ENCODE measurements at regions not wholly inside any gene's neighbourhood (a gene's known extent, or its start where the extent isn't known, plus 50 kb on each side); places are given as distances from the start of the nearest gene placed in this dataset.

DNA sequence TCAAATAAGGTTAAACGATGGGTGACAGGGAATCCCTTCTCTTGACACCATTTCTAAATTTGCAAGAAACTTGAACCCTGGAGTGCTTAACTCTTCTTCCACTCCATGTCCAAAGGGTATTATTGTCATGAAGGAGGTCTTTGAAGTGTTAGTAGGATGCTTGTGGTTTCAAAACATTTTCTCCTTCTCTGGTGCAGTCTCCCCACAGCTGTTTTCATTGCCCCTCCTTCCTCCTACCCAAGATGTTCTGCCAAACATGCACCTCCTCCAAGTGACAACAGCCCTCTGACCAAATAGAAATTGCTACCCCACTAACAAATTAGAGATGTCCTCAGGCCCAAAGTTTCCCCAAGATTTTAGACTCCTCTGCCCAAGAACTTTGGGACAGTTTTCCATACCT, 151.4 kb downstream of the POLR2M start:
- TF ChIP-seq, protein P1, sequence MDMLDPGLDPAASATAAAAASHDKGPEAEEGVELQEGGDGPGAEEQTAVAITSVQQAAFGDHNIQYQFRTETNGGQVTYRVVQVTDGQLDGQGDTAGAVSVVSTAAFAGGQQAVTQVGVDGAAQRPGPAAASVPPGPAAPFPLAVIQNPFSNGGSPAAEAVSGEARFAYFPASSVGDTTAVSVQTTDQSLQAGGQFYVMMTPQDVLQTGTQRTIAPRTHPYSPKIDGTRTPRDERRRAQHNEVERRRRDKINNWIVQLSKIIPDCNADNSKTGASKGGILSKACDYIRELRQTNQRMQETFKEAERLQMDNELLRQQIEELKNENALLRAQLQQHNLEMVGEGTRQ (CRISPR knock-in tag; IDR thresholded peaks at IDR 0.05), result no peak
- no peak for TF ChIP-seq ZNF232 (CRISPR knock-in tag; IDR thresholded peaks at IDR 0.05)
- no peak for TF ChIP-seq FOXP1 (CRISPR knock-in tag; IDR thresholded peaks at IDR 0.05; ENCODE audit: borderline replicate concordance)
- TF ChIP-seq, protein P2, sequence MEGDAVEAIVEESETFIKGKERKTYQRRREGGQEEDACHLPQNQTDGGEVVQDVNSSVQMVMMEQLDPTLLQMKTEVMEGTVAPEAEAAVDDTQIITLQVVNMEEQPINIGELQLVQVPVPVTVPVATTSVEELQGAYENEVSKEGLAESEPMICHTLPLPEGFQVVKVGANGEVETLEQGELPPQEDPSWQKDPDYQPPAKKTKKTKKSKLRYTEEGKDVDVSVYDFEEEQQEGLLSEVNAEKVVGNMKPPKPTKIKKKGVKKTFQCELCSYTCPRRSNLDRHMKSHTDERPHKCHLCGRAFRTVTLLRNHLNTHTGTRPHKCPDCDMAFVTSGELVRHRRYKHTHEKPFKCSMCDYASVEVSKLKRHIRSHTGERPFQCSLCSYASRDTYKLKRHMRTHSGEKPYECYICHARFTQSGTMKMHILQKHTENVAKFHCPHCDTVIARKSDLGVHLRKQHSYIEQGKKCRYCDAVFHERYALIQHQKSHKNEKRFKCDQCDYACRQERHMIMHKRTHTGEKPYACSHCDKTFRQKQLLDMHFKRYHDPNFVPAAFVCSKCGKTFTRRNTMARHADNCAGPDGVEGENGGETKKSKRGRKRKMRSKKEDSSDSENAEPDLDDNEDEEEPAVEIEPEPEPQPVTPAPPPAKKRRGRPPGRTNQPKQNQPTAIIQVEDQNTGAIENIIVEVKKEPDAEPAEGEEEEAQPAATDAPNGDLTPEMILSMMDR (IDR thresholded peaks at IDR 0.05), result no peak
- TF ChIP-seq ESRRA (CRISPR knock-in tag; IDR thresholded peaks at IDR 0.05; ENCODE audit: borderline replicate concordance), result no peak
- TF ChIP-seq, protein P3, sequence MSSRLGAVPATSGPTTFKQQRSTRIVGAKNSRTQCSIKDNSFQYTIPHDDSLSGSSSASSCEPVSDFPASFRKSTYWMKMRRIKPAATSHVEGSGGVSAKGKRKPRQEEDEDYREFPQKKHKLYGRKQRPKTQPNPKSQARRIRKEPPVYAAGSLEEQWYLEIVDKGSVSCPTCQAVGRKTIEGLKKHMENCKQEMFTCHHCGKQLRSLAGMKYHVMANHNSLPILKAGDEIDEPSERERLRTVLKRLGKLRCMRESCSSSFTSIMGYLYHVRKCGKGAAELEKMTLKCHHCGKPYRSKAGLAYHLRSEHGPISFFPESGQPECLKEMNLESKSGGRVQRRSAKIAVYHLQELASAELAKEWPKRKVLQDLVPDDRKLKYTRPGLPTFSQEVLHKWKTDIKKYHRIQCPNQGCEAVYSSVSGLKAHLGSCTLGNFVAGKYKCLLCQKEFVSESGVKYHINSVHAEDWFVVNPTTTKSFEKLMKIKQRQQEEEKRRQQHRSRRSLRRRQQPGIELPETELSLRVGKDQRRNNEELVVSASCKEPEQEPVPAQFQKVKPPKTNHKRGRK (CRISPR knock-in tag; IDR thresholded peaks at IDR 0.05; ENCODE audit: borderline replicate concordance), result no peak
- TF ChIP-seq, protein P4, sequence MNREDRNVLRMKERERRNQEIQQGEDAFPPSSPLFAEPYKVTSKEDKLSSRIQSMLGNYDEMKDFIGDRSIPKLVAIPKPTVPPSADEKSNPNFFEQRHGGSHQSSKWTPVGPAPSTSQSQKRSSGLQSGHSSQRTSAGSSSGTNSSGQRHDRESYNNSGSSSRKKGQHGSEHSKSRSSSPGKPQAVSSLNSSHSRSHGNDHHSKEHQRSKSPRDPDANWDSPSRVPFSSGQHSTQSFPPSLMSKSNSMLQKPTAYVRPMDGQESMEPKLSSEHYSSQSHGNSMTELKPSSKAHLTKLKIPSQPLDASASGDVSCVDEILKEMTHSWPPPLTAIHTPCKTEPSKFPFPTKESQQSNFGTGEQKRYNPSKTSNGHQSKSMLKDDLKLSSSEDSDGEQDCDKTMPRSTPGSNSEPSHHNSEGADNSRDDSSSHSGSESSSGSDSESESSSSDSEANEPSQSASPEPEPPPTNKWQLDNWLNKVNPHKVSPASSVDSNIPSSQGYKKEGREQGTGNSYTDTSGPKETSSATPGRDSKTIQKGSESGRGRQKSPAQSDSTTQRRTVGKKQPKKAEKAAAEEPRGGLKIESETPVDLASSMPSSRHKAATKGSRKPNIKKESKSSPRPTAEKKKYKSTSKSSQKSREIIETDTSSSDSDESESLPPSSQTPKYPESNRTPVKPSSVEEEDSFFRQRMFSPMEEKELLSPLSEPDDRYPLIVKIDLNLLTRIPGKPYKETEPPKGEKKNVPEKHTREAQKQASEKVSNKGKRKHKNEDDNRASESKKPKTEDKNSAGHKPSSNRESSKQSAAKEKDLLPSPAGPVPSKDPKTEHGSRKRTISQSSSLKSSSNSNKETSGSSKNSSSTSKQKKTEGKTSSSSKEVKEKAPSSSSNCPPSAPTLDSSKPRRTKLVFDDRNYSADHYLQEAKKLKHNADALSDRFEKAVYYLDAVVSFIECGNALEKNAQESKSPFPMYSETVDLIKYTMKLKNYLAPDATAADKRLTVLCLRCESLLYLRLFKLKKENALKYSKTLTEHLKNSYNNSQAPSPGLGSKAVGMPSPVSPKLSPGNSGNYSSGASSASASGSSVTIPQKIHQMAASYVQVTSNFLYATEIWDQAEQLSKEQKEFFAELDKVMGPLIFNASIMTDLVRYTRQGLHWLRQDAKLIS (CRISPR knock-in tag; IDR thresholded peaks at IDR 0.05; ENCODE audit: borderline replicate concordance), result no peak
- TF ChIP-seq, protein P5, sequence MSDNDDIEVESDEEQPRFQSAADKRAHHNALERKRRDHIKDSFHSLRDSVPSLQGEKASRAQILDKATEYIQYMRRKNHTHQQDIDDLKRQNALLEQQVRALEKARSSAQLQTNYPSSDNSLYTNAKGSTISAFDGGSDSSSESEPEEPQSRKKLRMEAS (CRISPR knock-in tag; IDR thresholded peaks at IDR 0.05), result no peak
- TF ChIP-seq, protein P6, sequence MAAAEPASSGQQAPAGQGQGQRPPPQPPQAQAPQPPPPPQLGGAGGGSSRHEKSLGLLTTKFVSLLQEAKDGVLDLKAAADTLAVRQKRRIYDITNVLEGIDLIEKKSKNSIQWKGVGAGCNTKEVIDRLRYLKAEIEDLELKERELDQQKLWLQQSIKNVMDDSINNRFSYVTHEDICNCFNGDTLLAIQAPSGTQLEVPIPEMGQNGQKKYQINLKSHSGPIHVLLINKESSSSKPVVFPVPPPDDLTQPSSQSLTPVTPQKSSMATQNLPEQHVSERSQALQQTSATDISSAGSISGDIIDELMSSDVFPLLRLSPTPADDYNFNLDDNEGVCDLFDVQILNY (CRISPR knock-in tag; IDR thresholded peaks at IDR 0.05), result no peak
- TF ChIP-seq, protein P7, sequence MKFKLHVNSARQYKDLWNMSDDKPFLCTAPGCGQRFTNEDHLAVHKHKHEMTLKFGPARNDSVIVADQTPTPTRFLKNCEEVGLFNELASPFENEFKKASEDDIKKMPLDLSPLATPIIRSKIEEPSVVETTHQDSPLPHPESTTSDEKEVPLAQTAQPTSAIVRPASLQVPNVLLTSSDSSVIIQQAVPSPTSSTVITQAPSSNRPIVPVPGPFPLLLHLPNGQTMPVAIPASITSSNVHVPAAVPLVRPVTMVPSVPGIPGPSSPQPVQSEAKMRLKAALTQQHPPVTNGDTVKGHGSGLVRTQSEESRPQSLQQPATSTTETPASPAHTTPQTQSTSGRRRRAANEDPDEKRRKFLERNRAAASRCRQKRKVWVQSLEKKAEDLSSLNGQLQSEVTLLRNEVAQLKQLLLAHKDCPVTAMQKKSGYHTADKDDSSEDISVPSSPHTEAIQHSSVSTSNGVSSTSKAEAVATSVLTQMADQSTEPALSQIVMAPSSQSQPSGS (CRISPR knock-in tag; IDR thresholded peaks at IDR 0.05; ENCODE audit: borderline replicate concordance, low read depth), result no peak
- no peak for TF ChIP-seq TCF7 (CRISPR knock-in tag; IDR thresholded peaks at IDR 0.05; ENCODE audit: low read depth)
- TF ChIP-seq, protein P8, sequence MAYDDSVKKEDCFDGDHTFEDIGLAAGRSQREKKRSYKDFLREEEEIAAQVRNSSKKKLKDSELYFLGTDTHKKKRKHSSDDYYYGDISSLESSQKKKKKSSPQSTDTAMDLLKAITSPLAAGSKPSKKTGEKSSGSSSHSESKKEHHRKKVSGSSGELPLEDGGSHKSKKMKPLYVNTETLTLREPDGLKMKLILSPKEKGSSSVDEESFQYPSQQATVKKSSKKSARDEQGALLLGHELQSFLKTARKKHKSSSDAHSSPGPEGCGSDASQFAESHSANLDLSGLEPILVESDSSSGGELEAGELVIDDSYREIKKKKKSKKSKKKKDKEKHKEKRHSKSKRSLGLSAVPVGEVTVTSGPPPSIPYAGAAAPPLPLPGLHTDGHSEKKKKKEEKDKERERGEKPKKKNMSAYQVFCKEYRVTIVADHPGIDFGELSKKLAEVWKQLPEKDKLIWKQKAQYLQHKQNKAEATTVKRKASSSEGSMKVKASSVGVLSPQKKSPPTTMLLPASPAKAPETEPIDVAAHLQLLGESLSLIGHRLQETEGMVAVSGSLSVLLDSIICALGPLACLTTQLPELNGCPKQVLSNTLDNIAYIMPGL (CRISPR knock-in tag; IDR thresholded peaks at IDR 0.05), result no peak
- TF ChIP-seq, protein P9, sequence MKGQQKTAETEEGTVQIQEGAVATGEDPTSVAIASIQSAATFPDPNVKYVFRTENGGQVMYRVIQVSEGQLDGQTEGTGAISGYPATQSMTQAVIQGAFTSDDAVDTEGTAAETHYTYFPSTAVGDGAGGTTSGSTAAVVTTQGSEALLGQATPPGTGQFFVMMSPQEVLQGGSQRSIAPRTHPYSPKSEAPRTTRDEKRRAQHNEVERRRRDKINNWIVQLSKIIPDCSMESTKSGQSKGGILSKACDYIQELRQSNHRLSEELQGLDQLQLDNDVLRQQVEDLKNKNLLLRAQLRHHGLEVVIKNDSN (CRISPR knock-in tag; IDR thresholded peaks at IDR 0.05), result no peak

All from WTC11 (cell line).